ENCODE measurements at regions not wholly inside any gene's neighbourhood (a gene's known extent, or its start where the extent isn't known, plus 50 kb on each side); places are given as distances from the start of the nearest gene placed in this dataset.

DNA sequence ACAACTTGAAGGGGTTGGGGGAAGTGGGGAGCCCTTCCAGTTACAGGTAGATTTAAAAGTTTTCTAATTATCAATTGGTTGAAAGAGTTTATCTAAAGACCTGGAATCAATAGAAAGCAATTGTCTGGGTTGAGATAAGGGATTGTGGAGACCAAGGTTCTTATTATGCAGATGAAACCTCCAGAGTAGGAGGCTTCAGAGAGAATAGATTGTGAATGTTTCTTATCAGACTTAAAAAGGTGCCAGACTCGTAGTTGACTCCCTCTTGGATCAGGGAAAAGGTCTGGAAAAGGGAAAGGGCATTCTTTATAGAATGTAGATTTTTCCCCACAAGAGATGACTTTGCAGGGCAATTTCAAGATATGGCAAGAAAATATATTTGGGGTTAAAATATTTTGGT lies 100.8 kb downstream of the GADD45G start:
- Histone ChIP-seq H3K4me3 (no peak overlapping the region), H3K9ac (ENCODE audit: low read depth in 2 of 2, low read length in 2 of 2) (no peak overlapping the region), H3K9me3 (no peaks in the 10 kb centered on the region), H3K36me3 (no peaks in the 10 kb centered on the region), H3K4me1 (no peaks in the 10 kb centered on the region), H3K27ac (no peak overlapping the region), H3K27me3 (no peaks in the 10 kb centered on the region)
- TF ChIP-seq, protein P1, sequence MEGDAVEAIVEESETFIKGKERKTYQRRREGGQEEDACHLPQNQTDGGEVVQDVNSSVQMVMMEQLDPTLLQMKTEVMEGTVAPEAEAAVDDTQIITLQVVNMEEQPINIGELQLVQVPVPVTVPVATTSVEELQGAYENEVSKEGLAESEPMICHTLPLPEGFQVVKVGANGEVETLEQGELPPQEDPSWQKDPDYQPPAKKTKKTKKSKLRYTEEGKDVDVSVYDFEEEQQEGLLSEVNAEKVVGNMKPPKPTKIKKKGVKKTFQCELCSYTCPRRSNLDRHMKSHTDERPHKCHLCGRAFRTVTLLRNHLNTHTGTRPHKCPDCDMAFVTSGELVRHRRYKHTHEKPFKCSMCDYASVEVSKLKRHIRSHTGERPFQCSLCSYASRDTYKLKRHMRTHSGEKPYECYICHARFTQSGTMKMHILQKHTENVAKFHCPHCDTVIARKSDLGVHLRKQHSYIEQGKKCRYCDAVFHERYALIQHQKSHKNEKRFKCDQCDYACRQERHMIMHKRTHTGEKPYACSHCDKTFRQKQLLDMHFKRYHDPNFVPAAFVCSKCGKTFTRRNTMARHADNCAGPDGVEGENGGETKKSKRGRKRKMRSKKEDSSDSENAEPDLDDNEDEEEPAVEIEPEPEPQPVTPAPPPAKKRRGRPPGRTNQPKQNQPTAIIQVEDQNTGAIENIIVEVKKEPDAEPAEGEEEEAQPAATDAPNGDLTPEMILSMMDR (IDR thresholded peaks at IDR 0.05): no peak
- no peak for DNase-seq
- intact Hi-C loops (cut with DNase I): no loop called here

DNA sequence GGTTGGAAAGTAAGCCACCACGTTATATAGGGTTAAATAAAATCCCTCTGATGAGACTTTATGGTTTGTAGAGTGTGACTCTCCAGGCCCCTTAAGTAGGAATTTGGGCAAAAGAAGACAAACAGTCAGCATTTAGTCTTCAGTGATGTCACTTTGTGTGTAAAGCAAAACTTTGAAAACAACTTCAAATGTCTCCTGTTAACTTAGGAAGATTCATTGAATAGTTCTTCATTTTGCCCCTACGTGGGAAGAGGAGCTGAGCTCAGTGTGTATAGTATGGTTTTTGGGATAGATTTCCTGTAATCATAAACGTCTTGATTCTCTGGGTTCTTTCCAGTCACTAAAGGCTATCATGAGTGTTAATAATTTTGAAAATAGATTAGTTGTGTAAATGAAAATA lies 101.3 kb downstream of the GADD45G start:
- H3K27ac ChIP-seq: no peak overlapping the region
- H3K4me3 ChIP-seq: no peak overlapping the region
- no peaks in the 10 kb centered on the region for H3K27me3 ChIP-seq
- TF ChIP-seq, protein P1 (IDR thresholded peaks at IDR 0.05): no peak
- no peaks in the 10 kb centered on the region for H3K9me3 ChIP-seq
- H3K4me1 ChIP-seq: no peaks in the 10 kb centered on the region
- intact Hi-C loops (cut with DNase I): no loop called here
- H3K9ac ChIP-seq (ENCODE audit: low read depth in 2 of 2, low read length in 2 of 2): no peak overlapping the region
- no peak for DNase-seq
- no peaks in the 10 kb centered on the region for H3K36me3 ChIP-seq

DNA sequence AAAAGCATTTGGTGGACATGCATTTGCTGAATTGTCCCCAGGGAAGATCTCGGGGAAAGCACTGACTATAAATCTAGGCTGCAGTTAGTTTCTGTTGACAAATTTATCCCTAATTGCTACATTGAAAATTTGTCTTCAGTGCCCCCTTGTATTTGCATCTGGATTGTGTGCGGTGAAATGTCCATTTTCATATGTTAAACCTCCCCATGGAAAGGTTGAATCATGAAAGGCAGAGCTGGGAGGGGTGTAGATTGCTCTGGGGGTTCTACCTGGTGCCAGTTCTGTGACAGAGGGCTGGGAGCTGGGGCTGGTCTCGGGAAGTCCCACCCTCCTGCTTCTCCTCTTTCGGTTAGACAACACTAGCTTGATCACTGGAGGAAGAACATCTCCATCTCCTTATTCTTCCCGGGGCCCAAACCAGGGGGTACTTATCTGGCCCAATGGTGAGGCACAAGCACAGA lies 101.9 kb downstream of the GADD45G start:
- no peak overlapping the region for H3K9ac ChIP-seq (ENCODE audit: low read depth in 2 of 2, low read length in 2 of 2)
- no peak overlapping the region for H3K27ac ChIP-seq
- H3K36me3 ChIP-seq: no peaks in the 10 kb centered on the region
- no peak overlapping the region for H3K4me3 ChIP-seq
- TF ChIP-seq, protein P1 (IDR thresholded peaks at IDR 0.05): no peak
- H3K9me3 ChIP-seq: no peaks in the 10 kb centered on the region
- H3K4me1 ChIP-seq: no peaks in the 10 kb centered on the region
- H3K27me3 ChIP-seq: no peaks in the 10 kb centered on the region
- no peak for DNase-seq
- intact Hi-C loops (cut with DNase I): no loop called here

DNA sequence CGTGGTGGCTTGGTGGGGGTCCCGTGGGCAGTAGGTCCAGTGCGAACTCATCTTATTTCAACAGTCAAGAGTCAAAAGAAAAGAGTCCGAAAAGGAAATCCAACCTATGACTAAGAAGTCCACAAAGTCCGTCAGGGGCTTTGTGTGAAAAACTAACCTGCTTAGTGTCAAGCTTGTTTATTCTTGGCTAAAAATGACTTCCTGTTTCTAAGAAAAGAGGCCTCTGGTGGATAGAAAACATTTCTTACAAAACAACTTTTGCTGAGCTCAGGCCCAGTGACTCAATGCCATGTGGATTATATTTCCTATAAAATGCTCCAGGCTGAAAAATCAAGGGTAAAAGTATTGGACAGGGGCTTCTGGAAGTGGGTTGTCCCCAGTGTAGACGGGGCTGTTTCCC lies 105.9 kb downstream of the GADD45G start:
- TF ChIP-seq, protein P1 (IDR thresholded peaks at IDR 0.05): no peak
- intact Hi-C loops (cut with DNase I): no loop called here
- no peaks in the 10 kb centered on the region for H3K9me3 ChIP-seq
- no peak overlapping the region for H3K9ac ChIP-seq (ENCODE audit: low read depth in 2 of 2, low read length in 2 of 2)
- H3K4me1 ChIP-seq: no peaks in the 10 kb centered on the region
- no peaks in the 10 kb centered on the region for H3K27me3 ChIP-seq
- no peaks in the 10 kb centered on the region for H3K36me3 ChIP-seq
- H3K27ac ChIP-seq: no peak overlapping the region
- DNase-seq: no peak
- no peak overlapping the region for H3K4me3 ChIP-seq

DNA sequence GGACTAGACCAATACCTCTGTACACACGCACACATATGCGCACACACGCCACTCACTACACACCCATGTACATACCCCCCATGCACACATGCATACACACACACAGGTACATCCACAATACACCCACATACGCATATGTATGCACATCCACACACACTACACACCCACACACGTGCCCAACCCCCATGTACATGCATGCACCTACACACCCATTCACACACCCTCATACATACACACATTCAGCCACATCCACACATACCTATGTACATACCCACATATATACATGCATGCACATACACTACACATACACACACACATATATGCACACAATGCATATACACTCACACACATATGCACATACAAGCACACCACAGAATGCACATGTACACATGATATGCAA lies 107.1 kb downstream of the GADD45G start:
- DNase-seq: no peak
- Histone ChIP-seq H3K27me3 (no peaks in the 10 kb centered on the region), H3K9me3 (no peaks in the 10 kb centered on the region), H3K27ac (no peak overlapping the region), H3K4me1 (no peaks in the 10 kb centered on the region), H3K4me3 (no peak overlapping the region), H3K9ac (ENCODE audit: low read depth in 2 of 2, low read length in 2 of 2) (no peak overlapping the region), H3K36me3 (no peaks in the 10 kb centered on the region)
- intact Hi-C loops (cut with DNase I): no loop called here
- TF ChIP-seq, protein P1 (IDR thresholded peaks at IDR 0.05): no peak

DNA sequence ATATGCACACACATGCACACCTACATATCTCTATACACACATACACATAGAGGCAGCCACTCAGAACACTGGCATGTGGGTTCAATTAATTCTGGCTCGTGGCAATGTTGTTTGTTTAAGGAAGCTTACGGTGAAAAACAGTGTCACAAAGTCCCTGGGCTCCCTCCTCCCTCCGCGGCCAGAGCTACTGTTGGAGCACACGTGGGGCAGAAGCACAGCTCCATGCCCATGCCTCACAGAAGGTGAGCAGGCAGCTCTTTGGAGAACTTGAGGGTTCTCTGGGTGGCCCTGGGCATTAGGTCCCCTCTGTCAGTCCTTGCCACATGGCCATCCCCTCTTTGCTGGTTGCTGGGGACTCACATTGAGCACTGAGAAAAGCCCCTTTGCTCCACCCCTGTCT lies 107.5 kb downstream of the GADD45G start:
- Histone ChIP-seq H3K36me3 (no peaks in the 10 kb centered on the region), H3K4me1 (no peaks in the 10 kb centered on the region), H3K9me3 (no peaks in the 10 kb centered on the region), H3K27ac (no peak overlapping the region), H3K4me3 (no peak overlapping the region), H3K27me3 (no peaks in the 10 kb centered on the region), H3K9ac (ENCODE audit: low read depth in 2 of 2, low read length in 2 of 2) (no peak overlapping the region)
- intact Hi-C loops (cut with DNase I): no loop called here
- DNase-seq: no peak
- TF ChIP-seq, protein P1 (IDR thresholded peaks at IDR 0.05): no peak

All from colonic mucosa (tissue), 4 donors.